GM23338 (cell line): ENCODE measurements at regions not wholly inside any gene's neighbourhood (a gene's known extent, or its start where the extent isn't known, plus 50 kb on each side); places are given as distances from the start of the nearest gene placed in this dataset.

Experiments
- ATAC-seq: fragments of 200-7000 bp; cut with Tn5 transposase; 3 replicates; pipeline ENCODE4 v1.9.1; 2020
- DNase-seq: peaks from one replicate; pipeline ENCODE4 v3.0.0-alpha.2; 2015; ENCODE audit warnings: low spot score
- H2AFZ ChIP-seq: fragments of 200-600 bp; sonication (generic); 2 replicates; pipeline ENCODE4 v1.8.0; 2016; ENCODE audit warnings: antibody characterized with exemption, mild to moderate bottlenecking, moderate library complexity
- H3F3A ChIP-seq: fragments of 200-600 bp; sonication (generic); replicated peaks from 2 replicates; pipeline ENCODE4 v1.8.0; 2017; ENCODE audit warnings: antibody characterized with exemption, mixed run types, low read depth
- H3K27ac ChIP-seq: fragments of 200-600 bp; sonication (generic); 2 replicates; pipeline ENCODE4 v1.6.1; 2016; ENCODE audit warnings: low read depth
- H3K27me3 ChIP-seq: fragments of 200-600 bp; sonication (generic); 2 replicates; pipeline ENCODE4 v1.8.0; 2016; ENCODE audit warnings: mild to moderate bottlenecking, mixed run types, moderate library complexity; ENCODE audit not compliant: insufficient read depth
- H3K36me3 ChIP-seq: fragments of 200-600 bp; sonication (generic); 2 replicates; pipeline ENCODE4 v1.8.0; 2016; ENCODE audit warnings: mild to moderate bottlenecking; ENCODE audit not compliant: insufficient read depth
- H3K4me1 ChIP-seq: fragments of 200-600 bp; sonication (generic); 2 replicates; pipeline ENCODE4 v1.8.0; 2016; ENCODE audit warnings: mild to moderate bottlenecking, moderate library complexity; ENCODE audit not compliant: insufficient read depth
- H3K4me2 ChIP-seq: fragments of 200-600 bp; sonication (generic); 2 replicates; pipeline ENCODE4 v1.7.1; 2017; ENCODE audit warnings: mixed run types
- H3K4me3 ChIP-seq: fragments of 200-600 bp; sonication (generic); 2 replicates; pipeline ENCODE4 v1.6.1; 2016; ENCODE audit warnings: mixed run types
- H3K79me2 ChIP-seq: fragments of 200-600 bp; sonication (generic); replicated peaks from 2 replicates; pipeline ENCODE4 v1.8.0; 2017; ENCODE audit warnings: mild to moderate bottlenecking; ENCODE audit not compliant: insufficient read depth
- H3K9me2 ChIP-seq: fragments of 200-600 bp; sonication (generic); 2 replicates; pipeline ENCODE4 v1.8.0; 2017; ENCODE audit not compliant: insufficient read depth
- H4K20me1 ChIP-seq: fragments of 200-600 bp; sonication (generic); replicated peaks from 2 replicates; pipeline ENCODE4 v1.8.0; 2017; ENCODE audit warnings: mild to moderate bottlenecking; ENCODE audit not compliant: insufficient read depth
- H3K27ac Mint-ChIP-seq: 2 replicates; pipeline ENCODE4 v1.8.0; 2020; ENCODE audit warnings: inconsistent platforms, mild to moderate bottlenecking, moderate library complexity, mixed read lengths
- H3K27me3 Mint-ChIP-seq: 3 replicates; pipeline ENCODE4 v1.8.0; 2022; ENCODE audit warnings: low read depth, mild to moderate bottlenecking, moderate library complexity, mixed read lengths, inconsistent platforms; ENCODE audit not compliant: insufficient read depth, poor library complexity
- H3K36me3 Mint-ChIP-seq: 3 replicates; pipeline ENCODE4 v1.8.0; 2021; ENCODE audit warnings: low read depth, mild to moderate bottlenecking, inconsistent platforms, moderate library complexity, mixed read lengths
- H3K4me1 Mint-ChIP-seq: 3 replicates; pipeline ENCODE4 v1.8.0; 2020; ENCODE audit warnings: mild to moderate bottlenecking, inconsistent platforms, mixed read lengths
- H3K4me3 Mint-ChIP-seq: 3 replicates; pipeline ENCODE4 v1.8.0; 2021; ENCODE audit warnings: moderate library complexity, mild to moderate bottlenecking, inconsistent platforms, mixed read lengths
- H3K9me3 Mint-ChIP-seq: 3 replicates; pipeline ENCODE4 v1.8.0; 2020; ENCODE audit warnings: moderate library complexity, mild to moderate bottlenecking, inconsistent platforms, mixed read lengths
- CREB1 ChIP-seq: fragments of 250-450 bp; sonication (Bioruptor Pico); IDR thresholded peaks from 2 replicates; pipeline ENCODE4 v1.5.0; 2020; ENCODE audit warnings: low read depth, mild to moderate bottlenecking, moderate library complexity
- CTCF ChIP-seq, 2 experiments: fragments of 200-600 bp in 1 of 2; sonication (generic) in 1 of 2; conservative IDR thresholded peaks; 2 replicates each; pipeline versions ENCODE4 v1.5.1 to v1.6.1; 2016 to 2017; ENCODE audit warnings: antibody characterized with exemption in 2 of 2, low read depth in 2 of 2, mild to moderate bottlenecking in 2 of 2, moderate library complexity in 1 of 2
- EZH2 ChIP-seq: fragments of 200-600 bp; sonication (generic); IDR thresholded peaks from one replicate; pipeline ENCODE4 v1.8.0; 2017; ENCODE audit warnings: antibody characterized with exemption, mild to moderate bottlenecking, low read depth; ENCODE audit not compliant: unreplicated experiment
- JUNB ChIP-seq: IDR thresholded peaks from one replicate; pipeline ENCODE4 v1.6.1; 2016; ENCODE audit warnings: antibody characterized with exemption; ENCODE audit not compliant: unreplicated experiment
- NANOG ChIP-seq: IDR thresholded peaks from 2 replicates; pipeline ENCODE4 v1.6.1; 2016; ENCODE audit warnings: antibody characterized with exemption, borderline replicate concordance
- POLR2AphosphoS5 ChIP-seq: IDR thresholded peaks from 2 replicates; pipeline ENCODE4 v1.6.1; 2016; ENCODE audit warnings: antibody characterized with exemption, low read depth
- REST ChIP-seq: IDR thresholded peaks from one replicate; pipeline ENCODE4 v1.6.1; 2018; ENCODE audit warnings: antibody characterized with exemption; ENCODE audit not compliant: unreplicated experiment
- STAT1 ChIP-seq: IDR thresholded peaks from one replicate; pipeline ENCODE4 v1.6.1; 2016; ENCODE audit warnings: antibody characterized with exemption; ENCODE audit not compliant: unreplicated experiment
- ZNF114 ChIP-seq: fragments of 250-450 bp; sonication (Bioruptor Pico); IDR thresholded peaks from 2 replicates; pipeline ENCODE4 v1.5.0; 2020; ENCODE audit warnings: mild to moderate bottlenecking, moderate library complexity
- ZNF331 ChIP-seq: fragments of 250-450 bp; sonication (Bioruptor Pico); IDR thresholded peaks from 2 replicates; pipeline ENCODE4 v1.5.0; 2020; ENCODE audit warnings: low read depth, mild to moderate bottlenecking, moderate library complexity
- ZNF462 ChIP-seq: fragments of 250-450 bp; sonication (Bioruptor Pico); IDR thresholded peaks from 2 replicates; pipeline ENCODE4 v1.5.0; 2020; ENCODE audit warnings: mild to moderate bottlenecking, moderate library complexity

GRCh38 chr13:73702419-73703071 lies 431.7 kb downstream of the KLF12 start (continued):
- no peak for TF ChIP-seq ZNF462 (CRISPR knock-in tag)
- no peak for TF ChIP-seq JUNB
- no peak for TF ChIP-seq ZNF114 (CRISPR knock-in tag)
- no peak for TF ChIP-seq CTCF (conservative IDR thresholded peaks at IDR 0.05; ENCODE audit: low read depth in 2 of 2)
- TF ChIP-seq EZH2 = no peak
- no peak for TF ChIP-seq POLR2AphosphoS5

- Histone ChIP-seq H3K27ac (peak overlapping the region; percentile 62; the same call in 1 of the 2 replicates), H3K4me2 (0 out of 2 replicates have a peak overlapping the region, but pooled peaks have one; percentile 1), H3F3A (no peaks in the 10 kb centered on the region), H3K9me2 (no peaks in the 10 kb centered on the region), H3K4me3 (no peak overlapping the region), H2AFZ (no peak overlapping the region), H3K79me2 (no peaks in the 10 kb centered on the region), H4K20me1 (no peaks in the 10 kb centered on the region), H3K36me3 (no peaks in the 10 kb centered on the region), H3K27me3 (no peaks in the 10 kb centered on the region), H3K4me1 (peaks cover 41% of the 10 kb centered on the region)
- ATAC-seq = peak; percentile 46; the same call in 2 of the 3 replicates
- peaks cover 2% of the 10 kb centered on the region for H3K27me3 Mint-ChIP-seq
- H3K36me3 Mint-ChIP-seq = peaks cover 4% of the 10 kb centered on the region; the same call in 1 of the 3 replicates
- H3K27ac Mint-ChIP-seq = no peak overlapping the region
- DNase-seq = peak; percentile 22
- peaks cover 59% of the 10 kb centered on the region for H3K4me1 Mint-ChIP-seq
- no peak overlapping the region for H3K4me3 Mint-ChIP-seq
- no peaks in the 10 kb centered on the region for H3K9me3 Mint-ChIP-seq
- TF ChIP-seq REST (no peak), NANOG (no peak), JUNB (no peak), CREB1 (CRISPR knock-in tag) (no peak), STAT1 (no peak), ZNF331 (CRISPR knock-in tag) (no peak), CTCF (conservative IDR thresholded peaks at IDR 0.05; ENCODE audit: low read depth in 2 of 2) (no peak)
Measured at GRCh38 chr13:73701160-73701559, 433.0 kb downstream of the KLF12 start.
